Adrenal gland (tissue), 9 donors: ENCODE measurements at regions not wholly inside any gene's neighbourhood (a gene's known extent, or its start where the extent isn't known, plus 50 kb on each side); places are given as distances from the start of the nearest gene placed in this dataset.
A peak's percentile ranks its signal among the peaks of the same experiment; 100 is the strongest.

Experiments
- DNase-seq, 7 donors: peaks; one replicate each; pipeline ENCODE4 v3.0.0-alpha.2; 2019 to 2020
- H3K27ac ChIP-seq, 5 donors: fragments of 200-600 bp; sonication (generic) in 4 of 5; 1 replicate in 3 of 5; 2 replicates in 2 of 5; pipeline versions ENCODE4 v1.5.1 to v1.8.0; 2016 to 2020; ENCODE audit warnings: mild to moderate bottlenecking in 1 of 5
- H3K27me3 ChIP-seq: fragments of 200-600 bp; 2 replicates; pipeline ENCODE4 v1.8.0; 2021
- H3K36me3 ChIP-seq, 2 donors: fragments of 200-600 bp; replicated peaks in 1 of 2; 1 replicate in 1 of 2; 2 replicates in 1 of 2; pipeline versions ENCODE4 v1.5.1 to v1.8.0; 2018 to 2022
- H3K4me1 ChIP-seq, 2 donors: fragments of 200-600 bp; replicated peaks in 1 of 2; 1 replicate in 1 of 2; 2 replicates in 1 of 2; pipeline versions ENCODE4 v1.5.1 to v1.8.0; 2018 to 2021
- H3K4me3 ChIP-seq, 4 donors: fragments of 200-600 bp; sonication (generic) in 3 of 4; one replicate each; pipeline ENCODE4 v1.5.1; 2016 to 2018
- H3K9me3 ChIP-seq, 3 donors: fragments of 200-600 bp; sonication (generic) in 1 of 3; replicated peaks in 1 of 3; 1 replicate in 2 of 3; 2 replicates in 1 of 3; pipeline versions ENCODE4 v1.5.1 to v1.8.0; 2016 to 2021
- POLR2A ChIP-seq, 2 donors: fragments of 450-650 bp; IDR thresholded peaks; one replicate each; pipeline ENCODE4 v1.6.1; 2017; ENCODE audit warnings: antibody characterized with exemption in 2 of 2, mild to moderate bottlenecking in 2 of 2, moderate library complexity in 1 of 2
- WGBS, 4 donors: extraction: QIAGEN DNeasy Blood & Tissue Kit in 2 of 4; methylation state at CpG; one replicate each; pipeline versions ENCODE4 v1.1.5 to v1.1.7; 2013 to 2017; 5-methylcytosine and 5-hydroxymethylcytosine counted together
- intact Hi-C, 2 donors: fragments of 100-400 bp; cut with DNase I; formaldehyde crosslinking; loops; one replicate each; pipeline versions ENCODE4 v1.14.1 to v1.15.0; 2022 to 2023
- TF ChIP-seq, protein P1 (sequence below), 6 experiments: fragments of 450-650 bp in 4 of 6; fragments of 200-600 bp in 2 of 6; sonication (generic) in 1 of 6; IDR thresholded peaks; 1 replicate in 5 of 6; 2 replicates in 1 of 6; pipeline versions ENCODE4 v1.5.1 to v1.8.0; 2016 to 2021; ENCODE audit warnings: antibody characterized with exemption in 6 of 6, mild to moderate bottlenecking in 2 of 6, moderate library complexity in 1 of 6
- donor health status: healthy with polysubstance abuse.
- donor health status: Bipolar disorder and iron deficiency.
- donor health status: DM: yes; HTN: yes; CAD: no.
- donor health status: DM: no; HTN: no; CAD: no.
- donor health status: DM: no; HTN: no; CAD: no.

DNA sequence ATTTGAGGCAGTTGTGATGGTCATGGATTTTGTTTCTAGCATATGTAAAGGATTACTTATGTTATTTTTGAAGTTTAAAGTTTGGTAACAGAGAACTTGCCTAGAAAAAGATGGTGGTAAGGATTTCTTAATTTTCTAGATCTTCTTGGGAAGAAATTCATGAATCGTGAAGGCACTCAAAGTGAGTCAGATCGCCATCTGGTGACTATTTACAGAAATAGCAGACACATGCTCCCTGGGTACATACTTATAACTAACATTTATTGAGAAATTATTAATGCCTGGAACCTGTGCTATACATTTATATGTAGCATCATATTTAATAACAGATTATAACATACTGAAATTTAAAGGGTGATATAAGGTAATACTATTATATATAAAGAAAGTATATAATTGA, 299.7 kb downstream of the IZUMO3 start:
- intact Hi-C loops = no loop called here
- no peak for TF ChIP-seq POLR2A (IDR thresholded peaks at IDR 0.05)
- TF ChIP-seq, protein P1, sequence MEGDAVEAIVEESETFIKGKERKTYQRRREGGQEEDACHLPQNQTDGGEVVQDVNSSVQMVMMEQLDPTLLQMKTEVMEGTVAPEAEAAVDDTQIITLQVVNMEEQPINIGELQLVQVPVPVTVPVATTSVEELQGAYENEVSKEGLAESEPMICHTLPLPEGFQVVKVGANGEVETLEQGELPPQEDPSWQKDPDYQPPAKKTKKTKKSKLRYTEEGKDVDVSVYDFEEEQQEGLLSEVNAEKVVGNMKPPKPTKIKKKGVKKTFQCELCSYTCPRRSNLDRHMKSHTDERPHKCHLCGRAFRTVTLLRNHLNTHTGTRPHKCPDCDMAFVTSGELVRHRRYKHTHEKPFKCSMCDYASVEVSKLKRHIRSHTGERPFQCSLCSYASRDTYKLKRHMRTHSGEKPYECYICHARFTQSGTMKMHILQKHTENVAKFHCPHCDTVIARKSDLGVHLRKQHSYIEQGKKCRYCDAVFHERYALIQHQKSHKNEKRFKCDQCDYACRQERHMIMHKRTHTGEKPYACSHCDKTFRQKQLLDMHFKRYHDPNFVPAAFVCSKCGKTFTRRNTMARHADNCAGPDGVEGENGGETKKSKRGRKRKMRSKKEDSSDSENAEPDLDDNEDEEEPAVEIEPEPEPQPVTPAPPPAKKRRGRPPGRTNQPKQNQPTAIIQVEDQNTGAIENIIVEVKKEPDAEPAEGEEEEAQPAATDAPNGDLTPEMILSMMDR (IDR thresholded peaks at IDR 0.05) = peak in 3 of 6 experiments; percentile 8 to 20 (median 13)
- H3K4me3 ChIP-seq = no peak overlapping the region
- DNase-seq = no peak
- no peak overlapping the region for H3K27ac ChIP-seq
- no peaks in the 10 kb centered on the region for H3K36me3 ChIP-seq
- WGBS, 4 donors = 18 to 26% (median 23%) methylated on average over 2 of the region's 2 CpGs
- H3K27me3 ChIP-seq = no peaks in the 10 kb centered on the region
- H3K9me3 ChIP-seq = no peaks in the 10 kb centered on the region
- no peaks in the 10 kb centered on the region for H3K4me1 ChIP-seq

DNA sequence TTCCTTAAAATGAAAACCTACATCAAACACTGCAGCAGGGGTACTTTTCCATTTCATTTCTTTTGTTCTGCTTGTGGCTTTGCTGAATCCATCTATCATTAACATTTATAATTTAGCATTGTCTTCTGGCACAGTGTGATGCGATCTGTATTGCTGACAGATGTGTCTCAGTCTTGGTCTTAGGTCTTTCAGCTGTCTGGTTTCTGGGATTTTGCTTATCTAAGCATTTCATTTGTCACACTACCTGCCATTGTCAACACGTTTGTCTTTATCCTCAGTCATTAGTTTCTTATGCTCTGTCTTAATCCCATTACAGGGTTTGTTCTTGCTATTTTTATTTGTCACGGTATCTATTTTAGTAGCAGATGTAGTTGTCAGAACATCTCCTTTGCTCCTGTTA, 303.1 kb downstream of the IZUMO3 start:
- H3K9me3 ChIP-seq = no peaks in the 10 kb centered on the region
- intact Hi-C loops = no loop called here
- no peaks in the 10 kb centered on the region for H3K4me1 ChIP-seq
- TF ChIP-seq, protein P1 (IDR thresholded peaks at IDR 0.05) = no peak
- TF ChIP-seq POLR2A (IDR thresholded peaks at IDR 0.05) = no peak
- no peak for DNase-seq
- H3K4me3 ChIP-seq = no peak overlapping the region
- 47 to 71% (median 51%) methylated on average over 3 of the region's 3 CpGs for WGBS, 4 donors
- no peaks in the 10 kb centered on the region for H3K27me3 ChIP-seq
- no peak overlapping the region for H3K27ac ChIP-seq
- no peaks in the 10 kb centered on the region for H3K36me3 ChIP-seq

DNA sequence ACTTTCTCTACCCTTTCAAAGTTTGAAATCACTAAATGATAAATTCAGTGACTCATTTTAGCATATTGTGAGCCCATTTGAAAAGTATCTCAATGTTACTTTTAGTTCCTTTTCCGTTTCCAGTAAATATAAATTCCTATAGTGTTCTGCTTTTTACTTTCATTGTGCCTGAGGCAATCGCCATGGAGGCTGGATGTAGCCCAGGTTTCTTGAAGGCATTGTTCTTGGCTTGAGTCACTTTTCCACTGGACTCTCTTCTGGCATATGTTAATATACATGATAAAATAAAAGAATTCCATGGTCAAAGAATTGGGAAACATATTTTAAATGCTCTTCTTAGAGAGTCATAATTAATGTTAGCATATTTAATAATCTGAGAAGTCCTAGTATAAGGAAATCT, 327.0 kb downstream of the IZUMO3 start:
- H3K27ac ChIP-seq = no peak overlapping the region
- H3K4me1 ChIP-seq = no peaks in the 10 kb centered on the region
- WGBS, 4 donors = 53 to 59% (median 56%) methylated on average over 2 of the region's 2 CpGs
- H3K27me3 ChIP-seq = no peaks in the 10 kb centered on the region
- TF ChIP-seq, protein P1 (IDR thresholded peaks at IDR 0.05) = no peak
- TF ChIP-seq POLR2A (IDR thresholded peaks at IDR 0.05) = no peak
- no peak for DNase-seq
- no peak overlapping the region for H3K4me3 ChIP-seq
- intact Hi-C loops = no loop called here
- H3K36me3 ChIP-seq = no peaks in the 10 kb centered on the region
- no peaks in the 10 kb centered on the region for H3K9me3 ChIP-seq

DNA sequence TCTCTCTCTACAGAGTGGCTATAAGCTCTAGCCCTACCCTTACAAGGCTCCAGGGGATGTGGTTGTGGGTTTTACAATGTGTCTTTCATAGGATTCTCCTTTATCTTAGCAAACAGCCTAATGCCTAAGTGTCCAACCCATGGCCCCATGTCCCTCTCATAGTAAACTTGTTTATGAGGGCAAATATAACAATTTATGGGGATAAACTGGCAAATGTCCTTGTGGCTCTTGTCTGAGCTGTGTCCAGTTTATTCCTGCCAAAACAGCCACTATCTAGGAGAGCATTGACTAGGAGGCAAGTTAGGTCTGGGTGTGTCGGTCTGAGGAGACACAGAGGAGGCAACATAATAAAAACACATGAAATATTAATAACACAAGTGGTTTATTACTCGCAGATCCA, 335.1 kb downstream of the IZUMO3 start:
- no peaks in the 10 kb centered on the region for H3K36me3 ChIP-seq

More for the DNA sequence above, 335.1 kb downstream of the IZUMO3 start:
- intact Hi-C loops = no loop called here
- 61 to 74% (median 69%) methylated on average over 2 of the region's 2 CpGs for WGBS, 4 donors
- Histone ChIP-seq H3K27me3 (no peaks in the 10 kb centered on the region), H3K4me3 (no peak overlapping the region), H3K9me3 (no peaks in the 10 kb centered on the region), H3K4me1 (no peaks in the 10 kb centered on the region), H3K27ac (no peak overlapping the region)
- DNase-seq = no peak
- no peak for TF ChIP-seq POLR2A (IDR thresholded peaks at IDR 0.05)
- TF ChIP-seq, protein P1 (IDR thresholded peaks at IDR 0.05) = no peak
